IMR-90 (cell line): ENCODE measurements at regions not wholly inside any gene's neighbourhood (a gene's known extent, or its start where the extent isn't known, plus 50 kb on each side); places are given as distances from the start of the nearest gene placed in this dataset.

Experiments used
- CTCF ChIP-seq: conservative IDR thresholded peaks from 2 replicates; pipeline ENCODE4 v1.5.1; 2012; ENCODE audit warnings: mild to moderate bottlenecking, low read depth, low read length, improper control_type of control experiment
- MAFK ChIP-seq: IDR thresholded peaks from 2 replicates; pipeline ENCODE4 v1.6.1; 2012; ENCODE audit warnings: low read depth, low read length, improper control_type of control experiment
- MAZ ChIP-seq: IDR thresholded peaks from 2 replicates; pipeline ENCODE4 v1.6.1; 2012; ENCODE audit warnings: low read depth, mild to moderate bottlenecking, low read length, improper control_type of control experiment, moderate library complexity, borderline replicate concordance
- MXI1 ChIP-seq: IDR thresholded peaks from 2 replicates; pipeline ENCODE4 v1.6.1; 2012; ENCODE audit warnings: low read depth, mild to moderate bottlenecking, low read length, moderate library complexity, borderline replicate concordance
- POLR2A ChIP-seq: IDR thresholded peaks from 2 replicates; pipeline ENCODE4 v1.6.1; 2012; ENCODE audit warnings: mild to moderate bottlenecking, low read depth, low read length
- RCOR1 ChIP-seq: IDR thresholded peaks from 2 replicates; pipeline ENCODE4 v1.6.1; 2012; ENCODE audit warnings: mild to moderate bottlenecking, low read length, improper control_type of control experiment; ENCODE audit not compliant: insufficient replicate concordance
- RFX5 ChIP-seq: IDR thresholded peaks from 2 replicates; pipeline ENCODE4 v1.8.0; 2012; ENCODE audit warnings: low read depth, mild to moderate bottlenecking, low read length, moderate library complexity
- SMC3 ChIP-seq: fragments of 150-350 bp; IDR thresholded peaks from 2 replicates; pipeline ENCODE4 v1.6.1; 2016; ENCODE audit warnings: low read depth, mild to moderate bottlenecking, antibody characterized with exemption, low read length, moderate library complexity
- USF2 ChIP-seq: fragments of 150-350 bp; IDR thresholded peaks from 2 replicates; pipeline ENCODE4 v1.6.1; 2017; ENCODE audit warnings: mild to moderate bottlenecking, antibody characterized with exemption, low read length, low read depth

- TF ChIP-seq POLR2A: no peak
- no peak for TF ChIP-seq RCOR1
- TF ChIP-seq CTCF: no peak
- TF ChIP-seq MAZ: no peak
- TF ChIP-seq MXI1: no peak
- TF ChIP-seq USF2: no peak
- TF ChIP-seq RFX5: no peak
- TF ChIP-seq SMC3: no peak
- TF ChIP-seq MAFK: no peak
Observed at GRCh38 chr5:143932584-143932983, 120.6 kb downstream of the HMHB1 start.
